Endodermal cell (in vitro differentiated cells): ENCODE measurements at regions not wholly inside any gene's neighbourhood (a gene's known extent, or its start where the extent isn't known, plus 50 kb on each side); places are given as distances from the start of the nearest gene placed in this dataset.

Experiments
- DNase-seq: peaks from one replicate; pipeline ENCODE4 v3.0.0-alpha.2; 2017
- H3K27ac ChIP-seq: 2 replicates; pipeline ENCODE4 v1.5.1; 2013; ENCODE audit warnings: mild to moderate bottlenecking, low read depth, low read length, moderate library complexity
- H3K27me3 ChIP-seq: 2 replicates; pipeline ENCODE4 v1.6.1; 2013; ENCODE audit warnings: mild to moderate bottlenecking, low read length, moderate library complexity; ENCODE audit not compliant: insufficient read depth, control insufficient read depth, poor library complexity, severe bottlenecking
- H3K36me3 ChIP-seq: 2 replicates; pipeline ENCODE4 v1.7.0; 2013; ENCODE audit warnings: mild to moderate bottlenecking, low read length, moderate library complexity; ENCODE audit not compliant: control insufficient read depth, insufficient read depth
- H3K4me1 ChIP-seq: one replicate; pipeline ENCODE4 v1.7.0; 2013; ENCODE audit warnings: low read length; ENCODE audit not compliant: control insufficient read depth, insufficient read depth
- H3K4me3 ChIP-seq: 2 replicates; pipeline ENCODE4 v1.5.1; 2013; ENCODE audit warnings: mild to moderate bottlenecking, low read length, moderate library complexity
- H3K9ac ChIP-seq: 2 replicates; pipeline ENCODE4 v1.6.1; 2013; ENCODE audit warnings: mild to moderate bottlenecking, low read length, moderate library complexity; ENCODE audit not compliant: poor library complexity, severe bottlenecking; ENCODE audit errors: extremely low read depth
- H3K9me3 ChIP-seq: 2 replicates; pipeline ENCODE4 v1.6.1; 2013; ENCODE audit warnings: mild to moderate bottlenecking, low read length, moderate library complexity; ENCODE audit not compliant: control insufficient read depth
- H3K27ac Mint-ChIP-seq: 2 replicates; pipeline ENCODE4 v1.8.0; 2020; ENCODE audit warnings: mixed read lengths
- H3K27me3 Mint-ChIP-seq: 2 replicates; pipeline ENCODE4 v1.8.0; 2021; ENCODE audit warnings: mild to moderate bottlenecking, mixed read lengths; ENCODE audit not compliant: insufficient read depth
- H3K36me3 Mint-ChIP-seq: 2 replicates; pipeline ENCODE4 v1.8.0; 2020; ENCODE audit warnings: low read depth, mixed read lengths
- H3K4me1 Mint-ChIP-seq: 2 replicates; pipeline ENCODE4 v1.8.0; 2020; ENCODE audit warnings: mixed read lengths
- H3K4me3 Mint-ChIP-seq: 2 replicates; pipeline ENCODE4 v1.8.0; 2020; ENCODE audit warnings: mild to moderate bottlenecking, moderate library complexity, mixed read lengths
- H3K9me3 Mint-ChIP-seq: 2 replicates; pipeline ENCODE4 v1.8.0; 2020; ENCODE audit warnings: mild to moderate bottlenecking, mixed read lengths
- WGBS, 2 experiments: methylation state at CpG; one replicate each; pipeline versions ENCODE4 v1.1.5 to v1.1.7; 2013; ENCODE audit warnings: missing lambda C conversion rate in 2 of 2, mixed read lengths in 1 of 2; ENCODE audit not compliant: insufficient coverage in 1 of 2, insufficient read length in 1 of 2; 5-methylcytosine and 5-hydroxymethylcytosine counted together
- TF ChIP-seq, protein P1 (sequence below): fragments of 200-600 bp; sonication (generic); conservative IDR thresholded peaks from 2 replicates; pipeline ENCODE4 v1.5.0; 2021; ENCODE audit warnings: antibody characterized with exemption, mild to moderate bottlenecking

DNA sequence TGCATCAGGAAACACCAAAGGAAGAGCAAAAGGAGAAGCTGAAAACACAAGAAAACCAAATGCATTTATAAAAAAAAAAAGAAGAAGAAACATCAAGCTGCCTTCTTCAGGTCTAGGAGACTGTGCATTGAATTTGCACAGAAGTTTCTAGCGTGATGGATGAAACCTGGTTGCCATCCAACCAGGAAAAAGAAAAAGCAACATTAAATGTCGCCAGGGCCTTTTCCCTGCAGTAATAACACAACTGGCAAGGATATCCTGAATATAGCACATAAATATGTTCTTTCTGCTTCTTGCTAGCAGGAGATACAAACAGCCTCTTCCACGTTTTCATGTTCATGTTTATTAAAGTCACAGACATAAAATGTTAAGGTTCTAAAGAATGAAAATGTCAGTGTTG lies 60.8 kb upstream of the ZFP42 start:
- Mint-ChIP-seq H3K27me3 (no peaks in the 10 kb centered on the region), H3K36me3 (no peaks in the 10 kb centered on the region), H3K9me3 (peaks cover 3% of the 10 kb centered on the region), H3K4me3 (no peak overlapping the region), H3K27ac (no peak overlapping the region), H3K4me1 (peaks cover 5% of the 10 kb centered on the region)
- Histone ChIP-seq H3K4me1 (no peaks in the 10 kb centered on the region), H3K36me3 (no peaks in the 10 kb centered on the region), H3K9me3 (no peaks in the 10 kb centered on the region), H3K9ac (no peak overlapping the region), H3K27me3 (no peaks in the 10 kb centered on the region), H3K27ac (no peak overlapping the region), H3K4me3 (no peak overlapping the region)
- DNase-seq: no peak
- 91% methylated on average over 3 of the region's 3 CpGs; no CpG with 5 or more reads in 1 of the 2 experiments for WGBS, 2 experiments
- TF ChIP-seq, protein P1, sequence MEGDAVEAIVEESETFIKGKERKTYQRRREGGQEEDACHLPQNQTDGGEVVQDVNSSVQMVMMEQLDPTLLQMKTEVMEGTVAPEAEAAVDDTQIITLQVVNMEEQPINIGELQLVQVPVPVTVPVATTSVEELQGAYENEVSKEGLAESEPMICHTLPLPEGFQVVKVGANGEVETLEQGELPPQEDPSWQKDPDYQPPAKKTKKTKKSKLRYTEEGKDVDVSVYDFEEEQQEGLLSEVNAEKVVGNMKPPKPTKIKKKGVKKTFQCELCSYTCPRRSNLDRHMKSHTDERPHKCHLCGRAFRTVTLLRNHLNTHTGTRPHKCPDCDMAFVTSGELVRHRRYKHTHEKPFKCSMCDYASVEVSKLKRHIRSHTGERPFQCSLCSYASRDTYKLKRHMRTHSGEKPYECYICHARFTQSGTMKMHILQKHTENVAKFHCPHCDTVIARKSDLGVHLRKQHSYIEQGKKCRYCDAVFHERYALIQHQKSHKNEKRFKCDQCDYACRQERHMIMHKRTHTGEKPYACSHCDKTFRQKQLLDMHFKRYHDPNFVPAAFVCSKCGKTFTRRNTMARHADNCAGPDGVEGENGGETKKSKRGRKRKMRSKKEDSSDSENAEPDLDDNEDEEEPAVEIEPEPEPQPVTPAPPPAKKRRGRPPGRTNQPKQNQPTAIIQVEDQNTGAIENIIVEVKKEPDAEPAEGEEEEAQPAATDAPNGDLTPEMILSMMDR: no peak

DNA sequence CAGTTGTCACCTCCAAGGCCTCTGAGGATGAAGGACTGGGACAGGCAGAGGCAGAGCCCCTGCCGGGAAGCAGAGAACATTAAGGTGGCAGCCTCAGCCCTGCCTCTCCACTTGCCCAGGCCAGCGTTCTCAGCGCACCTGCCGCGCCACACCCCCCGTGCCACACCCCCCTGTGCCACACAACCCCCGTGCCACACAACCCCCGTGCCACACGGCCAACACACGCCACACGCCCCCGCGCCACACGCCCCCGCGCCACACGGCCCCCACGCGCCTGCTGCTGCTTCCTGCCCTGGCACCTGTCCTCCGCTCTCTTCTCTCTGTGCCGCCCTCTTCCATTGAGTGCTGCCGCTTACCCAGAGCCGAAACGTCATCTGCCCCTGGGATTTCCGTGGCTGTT lies 58.0 kb upstream of the ZFP42 start:
- Mint-ChIP-seq H3K9me3 (no peaks in the 10 kb centered on the region), H3K36me3 (no peaks in the 10 kb centered on the region), H3K4me1 (no peaks in the 10 kb centered on the region), H3K27me3 (no peaks in the 10 kb centered on the region), H3K4me3 (no peak overlapping the region), H3K27ac (no peak overlapping the region)
- Histone ChIP-seq H3K27me3 (no peaks in the 10 kb centered on the region), H3K36me3 (no peaks in the 10 kb centered on the region), H3K4me1 (no peaks in the 10 kb centered on the region), H3K9ac (no peak overlapping the region), H3K27ac (no peak overlapping the region), H3K9me3 (no peaks in the 10 kb centered on the region), H3K4me3 (no peak overlapping the region)
- WGBS, 2 experiments: 92 to 94% methylated on average over 7 to 23 of the region's 25 CpGs
- TF ChIP-seq, protein P1: no peak
- DNase-seq: no peak

DNA sequence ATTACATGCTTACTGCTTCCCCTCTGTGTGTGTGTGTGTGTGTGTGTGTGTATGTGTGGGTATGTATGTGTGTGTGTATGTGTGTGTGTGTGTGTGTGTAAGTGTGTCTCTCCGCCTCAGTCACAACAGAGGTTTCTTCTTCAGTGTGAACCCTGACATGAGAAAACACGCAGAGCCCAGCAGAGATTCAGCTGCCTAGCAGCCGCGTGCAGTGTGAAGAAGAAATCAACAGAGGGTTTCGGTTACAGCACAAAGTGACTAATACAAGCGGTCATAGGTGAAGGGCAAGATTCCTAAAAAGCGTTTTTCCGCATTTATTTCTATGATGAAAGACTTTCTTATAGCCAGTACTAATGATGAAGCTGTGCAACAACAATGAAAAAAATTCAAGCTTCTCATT lies 55.3 kb upstream of the ZFP42 start:
- H3K4me3 ChIP-seq: no peak overlapping the region
- no peak for DNase-seq
- no peak overlapping the region for H3K27ac ChIP-seq
- Mint-ChIP-seq H3K4me3 (no peak overlapping the region), H3K27me3 (no peaks in the 10 kb centered on the region), H3K36me3 (no peaks in the 10 kb centered on the region), H3K9me3 (no peaks in the 10 kb centered on the region), H3K4me1 (no peaks in the 10 kb centered on the region), H3K27ac (no peak overlapping the region)
- H3K27me3 ChIP-seq: no peaks in the 10 kb centered on the region
- no peaks in the 10 kb centered on the region for H3K36me3 ChIP-seq
- H3K9ac ChIP-seq: no peak overlapping the region
- H3K4me1 ChIP-seq: no peaks in the 10 kb centered on the region
- no peaks in the 10 kb centered on the region for H3K9me3 ChIP-seq
- 94 to 100% methylated on average over 5 to 8 of the region's 8 CpGs for WGBS, 2 experiments
- TF ChIP-seq, protein P1: no peak
